ENCODE measurements at regions not wholly inside any gene's neighbourhood (a gene's known extent, or its start where the extent isn't known, plus 50 kb on each side); places are given as distances from the start of the nearest gene placed in this dataset.

GRCh38 chr4:85250852-85251251 lies 224.1 kb upstream of the ARHGAP24 start:
- WGBS, 2 donors: 61% methylated on average over 4 of the region's 4 CpGs
- no peak overlapping the region for H3K4me3 ChIP-seq
- H3K9ac ChIP-seq (ENCODE audit: insufficient read depth in 1 of 2, low read length in 2 of 2): no peak overlapping the region
- H3K27ac ChIP-seq (ENCODE audit: low read depth in 1 of 2, low read length in 1 of 2): no peak overlapping the region
- DNase-seq (no peak), ATAC-seq (ENCODE audit: insufficient read depth, low FRiP score) (no peak)
- H3K4me1 ChIP-seq (ENCODE audit: control insufficient read depth in 5 of 5, insufficient read depth in 5 of 5, low read length in 5 of 5): no peaks in the 10 kb centered on the region
- H3K27me3 ChIP-seq (ENCODE audit: control insufficient read depth in 3 of 3, insufficient read depth in 3 of 3, low read length in 2 of 3): no peaks in the 10 kb centered on the region
- H3K9me3 ChIP-seq (ENCODE audit: control insufficient read depth in 4 of 4, insufficient read depth in 3 of 4, low read length in 3 of 4): peaks cover 0 to 4% (median 2%) of the 10 kb centered on the region in 4 donors
- TF ChIP-seq, protein P1, sequence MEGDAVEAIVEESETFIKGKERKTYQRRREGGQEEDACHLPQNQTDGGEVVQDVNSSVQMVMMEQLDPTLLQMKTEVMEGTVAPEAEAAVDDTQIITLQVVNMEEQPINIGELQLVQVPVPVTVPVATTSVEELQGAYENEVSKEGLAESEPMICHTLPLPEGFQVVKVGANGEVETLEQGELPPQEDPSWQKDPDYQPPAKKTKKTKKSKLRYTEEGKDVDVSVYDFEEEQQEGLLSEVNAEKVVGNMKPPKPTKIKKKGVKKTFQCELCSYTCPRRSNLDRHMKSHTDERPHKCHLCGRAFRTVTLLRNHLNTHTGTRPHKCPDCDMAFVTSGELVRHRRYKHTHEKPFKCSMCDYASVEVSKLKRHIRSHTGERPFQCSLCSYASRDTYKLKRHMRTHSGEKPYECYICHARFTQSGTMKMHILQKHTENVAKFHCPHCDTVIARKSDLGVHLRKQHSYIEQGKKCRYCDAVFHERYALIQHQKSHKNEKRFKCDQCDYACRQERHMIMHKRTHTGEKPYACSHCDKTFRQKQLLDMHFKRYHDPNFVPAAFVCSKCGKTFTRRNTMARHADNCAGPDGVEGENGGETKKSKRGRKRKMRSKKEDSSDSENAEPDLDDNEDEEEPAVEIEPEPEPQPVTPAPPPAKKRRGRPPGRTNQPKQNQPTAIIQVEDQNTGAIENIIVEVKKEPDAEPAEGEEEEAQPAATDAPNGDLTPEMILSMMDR (IDR thresholded peaks at IDR 0.05; ENCODE audit: control extremely low read depth, extremely low read depth): no peak
- H3K36me3 ChIP-seq (ENCODE audit: control insufficient read depth in 4 of 4, insufficient read depth in 4 of 4, low read length in 4 of 4): no peaks in the 10 kb centered on the region

- Histone ChIP-seq H3K36me3 (ENCODE audit: control insufficient read depth in 4 of 4, insufficient read depth in 4 of 4, low read length in 4 of 4) (no peaks in the 10 kb centered on the region), H3K27ac (ENCODE audit: low read depth in 1 of 2, low read length in 1 of 2) (no peak overlapping the region), H3K4me1 (ENCODE audit: control insufficient read depth in 5 of 5, insufficient read depth in 5 of 5, low read length in 5 of 5) (no peaks in the 10 kb centered on the region), H3K27me3 (ENCODE audit: control insufficient read depth in 3 of 3, insufficient read depth in 3 of 3, low read length in 2 of 3) (no peaks in the 10 kb centered on the region), H3K9me3 (ENCODE audit: control insufficient read depth in 4 of 4, insufficient read depth in 3 of 4, low read length in 3 of 4) (peaks cover 0 to 4% (median 3%) of the 10 kb centered on the region in 4 donors), H3K9ac (ENCODE audit: insufficient read depth in 1 of 2, low read length in 2 of 2) (no peak overlapping the region), H3K4me3 (no peak overlapping the region)
- ATAC-seq (ENCODE audit: insufficient read depth, low FRiP score) (no peak), DNase-seq (no peak)
- 49 to 61% methylated on average over 1 of the region's 1 CpG for WGBS, 2 donors
- TF ChIP-seq, protein P1 (IDR thresholded peaks at IDR 0.05; ENCODE audit: control extremely low read depth, extremely low read depth): no peak
These were observed 217.1 kb upstream of the ARHGAP24 start for GRCh38 chr4:85257817-85258370.

- Histone ChIP-seq H3K36me3 (ENCODE audit: control insufficient read depth in 4 of 4, insufficient read depth in 4 of 4, low read length in 4 of 4) (no peaks in the 10 kb centered on the region), H3K9ac (ENCODE audit: insufficient read depth in 1 of 2, low read length in 2 of 2) (no peak overlapping the region), H3K9me3 (ENCODE audit: control insufficient read depth in 4 of 4, insufficient read depth in 3 of 4, low read length in 3 of 4) (peaks cover 0 to 4% (median 0%) of the 10 kb centered on the region in 4 donors), H3K27ac (ENCODE audit: low read depth in 1 of 2, low read length in 1 of 2) (no peak overlapping the region), H3K4me3 (no peak overlapping the region), H3K4me1 (ENCODE audit: control insufficient read depth in 5 of 5, insufficient read depth in 5 of 5, low read length in 5 of 5) (no peaks in the 10 kb centered on the region), H3K27me3 (ENCODE audit: control insufficient read depth in 3 of 3, insufficient read depth in 3 of 3, low read length in 2 of 3) (no peaks in the 10 kb centered on the region)
- 75 to 80% methylated on average over 1 of the region's 1 CpG for WGBS, 2 donors
- DNase-seq (no peak), ATAC-seq (ENCODE audit: insufficient read depth, low FRiP score) (no peak)
- TF ChIP-seq, protein P1 (IDR thresholded peaks at IDR 0.05; ENCODE audit: control extremely low read depth, extremely low read depth): no peak
These were observed 214.9 kb upstream of the ARHGAP24 start for GRCh38 chr4:85260064-85260463.

DNA sequence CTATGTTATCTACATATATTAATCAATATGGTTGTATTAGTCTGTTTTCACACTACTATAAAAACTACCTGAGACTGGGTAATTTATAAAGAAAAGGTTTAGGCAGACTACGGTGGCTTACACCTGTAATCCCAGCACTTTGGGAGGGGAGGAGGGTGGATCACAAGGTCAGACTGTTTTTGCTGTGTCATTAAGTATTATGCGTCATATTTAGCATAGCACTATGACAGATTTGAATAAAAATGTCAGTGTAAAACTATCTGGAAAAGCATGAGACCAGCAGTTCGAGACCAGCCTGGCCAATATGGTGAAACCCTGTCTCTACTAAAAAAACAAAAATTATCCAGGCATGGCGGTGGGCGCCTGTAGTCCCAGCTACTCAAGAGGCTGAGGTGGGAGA lies 209.7 kb upstream of the ARHGAP24 start:
- TF ChIP-seq, protein P1 (IDR thresholded peaks at IDR 0.05; ENCODE audit: control extremely low read depth, extremely low read depth): no peak
- no peak for ATAC-seq (ENCODE audit: insufficient read depth, low FRiP score)
- no peaks in the 10 kb centered on the region for H3K9me3 ChIP-seq (ENCODE audit: control insufficient read depth in 4 of 4, insufficient read depth in 3 of 4, low read length in 3 of 4)
- H3K36me3 ChIP-seq (ENCODE audit: control insufficient read depth in 4 of 4, insufficient read depth in 4 of 4, low read length in 4 of 4): no peaks in the 10 kb centered on the region
- H3K4me3 ChIP-seq: no peak overlapping the region
- DNase-seq: no peak
- no peaks in the 10 kb centered on the region for H3K27me3 ChIP-seq (ENCODE audit: control insufficient read depth in 3 of 3, insufficient read depth in 3 of 3, low read length in 2 of 3)
- no peak overlapping the region for H3K27ac ChIP-seq (ENCODE audit: low read depth in 1 of 2, low read length in 1 of 2)
- WGBS, 2 donors: 78 to 94% methylated on average over 5 of the region's 5 CpGs
- H3K4me1 ChIP-seq (ENCODE audit: control insufficient read depth in 5 of 5, insufficient read depth in 5 of 5, low read length in 5 of 5): no peaks in the 10 kb centered on the region
- H3K9ac ChIP-seq (ENCODE audit: insufficient read depth in 1 of 2, low read length in 2 of 2): no peak overlapping the region
